ENCODE measurements at regions not wholly inside any gene's neighbourhood (a gene's known extent, or its start where the extent isn't known, plus 50 kb on each side); places are given as distances from the start of the nearest gene placed in this dataset.

DNA sequence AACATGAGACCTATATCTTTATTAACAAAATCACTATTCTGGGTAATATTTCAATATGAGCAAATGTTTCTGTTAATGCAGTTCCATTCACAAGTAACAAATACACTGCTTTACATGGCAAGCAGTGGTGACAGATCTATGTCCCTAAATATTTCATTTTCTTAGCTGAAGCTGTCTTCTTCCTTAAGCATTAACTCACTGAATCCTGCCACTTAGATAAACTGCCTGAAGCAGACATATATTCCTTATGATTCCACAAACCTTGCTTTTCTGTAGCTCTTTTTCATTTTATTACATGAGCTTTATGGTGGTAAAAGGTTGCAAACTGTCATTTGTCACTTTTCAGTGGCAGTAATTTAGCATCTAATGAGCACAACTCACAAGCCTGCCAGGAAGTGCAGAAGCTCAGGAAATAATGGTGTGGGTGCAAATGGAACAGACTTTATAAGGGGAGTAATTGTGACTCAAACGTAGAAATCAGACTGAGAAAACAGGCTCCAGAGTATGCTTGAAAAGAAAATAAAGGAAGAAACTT is 217.2 kb downstream of the XPNPEP1 start:
- ChIA-PET CTCF (interaction anchor here (1.6 kb wide), 1 partner anchor 9 kb away, joined by 4 read pairs; no protein-coding TSS in a partner anchor), POLR2A (no interaction called here)
- no peak for DNase-seq (ENCODE audit: extremely low spot score)
- TF ChIP-seq, protein P1, sequence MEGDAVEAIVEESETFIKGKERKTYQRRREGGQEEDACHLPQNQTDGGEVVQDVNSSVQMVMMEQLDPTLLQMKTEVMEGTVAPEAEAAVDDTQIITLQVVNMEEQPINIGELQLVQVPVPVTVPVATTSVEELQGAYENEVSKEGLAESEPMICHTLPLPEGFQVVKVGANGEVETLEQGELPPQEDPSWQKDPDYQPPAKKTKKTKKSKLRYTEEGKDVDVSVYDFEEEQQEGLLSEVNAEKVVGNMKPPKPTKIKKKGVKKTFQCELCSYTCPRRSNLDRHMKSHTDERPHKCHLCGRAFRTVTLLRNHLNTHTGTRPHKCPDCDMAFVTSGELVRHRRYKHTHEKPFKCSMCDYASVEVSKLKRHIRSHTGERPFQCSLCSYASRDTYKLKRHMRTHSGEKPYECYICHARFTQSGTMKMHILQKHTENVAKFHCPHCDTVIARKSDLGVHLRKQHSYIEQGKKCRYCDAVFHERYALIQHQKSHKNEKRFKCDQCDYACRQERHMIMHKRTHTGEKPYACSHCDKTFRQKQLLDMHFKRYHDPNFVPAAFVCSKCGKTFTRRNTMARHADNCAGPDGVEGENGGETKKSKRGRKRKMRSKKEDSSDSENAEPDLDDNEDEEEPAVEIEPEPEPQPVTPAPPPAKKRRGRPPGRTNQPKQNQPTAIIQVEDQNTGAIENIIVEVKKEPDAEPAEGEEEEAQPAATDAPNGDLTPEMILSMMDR (IDR thresholded peaks at IDR 0.05; ENCODE audit: control extremely low read depth, extremely low read depth, low read depth, missing control alignments), result no peak

DNA sequence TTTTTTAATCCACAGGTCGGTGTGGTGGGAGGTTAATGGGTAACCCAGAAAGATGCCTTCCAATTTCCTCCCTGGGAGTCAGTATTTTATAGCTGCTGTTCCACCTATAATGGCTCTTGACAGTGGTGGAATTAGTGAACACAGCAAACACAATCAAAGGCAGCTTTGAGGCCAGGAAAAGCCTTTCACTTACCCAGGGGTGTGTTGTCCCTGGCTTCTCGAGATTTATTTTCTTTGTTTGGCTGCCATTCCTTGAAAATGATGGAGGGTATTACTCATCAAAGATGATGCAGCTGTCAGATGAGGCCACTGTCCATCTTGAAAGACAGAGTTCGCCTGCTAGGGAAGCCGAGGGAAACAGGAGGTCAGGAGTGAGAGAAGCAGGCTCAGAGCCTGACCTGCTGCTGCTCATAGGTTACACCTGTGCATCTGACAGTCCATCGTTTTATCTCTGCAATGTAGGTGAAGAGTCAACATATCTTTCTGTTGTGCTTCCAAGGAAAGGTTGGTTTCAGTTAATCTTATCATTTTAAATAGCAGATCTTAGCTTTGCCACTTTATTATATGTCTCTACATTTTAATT is 221.6 kb downstream of the XPNPEP1 start:
- ChIA-PET POLR2A (no interaction called here), CTCF (no interaction called here)
- no peak for DNase-seq (ENCODE audit: extremely low spot score)
- TF ChIP-seq, protein P1 (IDR thresholded peaks at IDR 0.05; ENCODE audit: control extremely low read depth, extremely low read depth, low read depth, missing control alignments), result no peak

DNA sequence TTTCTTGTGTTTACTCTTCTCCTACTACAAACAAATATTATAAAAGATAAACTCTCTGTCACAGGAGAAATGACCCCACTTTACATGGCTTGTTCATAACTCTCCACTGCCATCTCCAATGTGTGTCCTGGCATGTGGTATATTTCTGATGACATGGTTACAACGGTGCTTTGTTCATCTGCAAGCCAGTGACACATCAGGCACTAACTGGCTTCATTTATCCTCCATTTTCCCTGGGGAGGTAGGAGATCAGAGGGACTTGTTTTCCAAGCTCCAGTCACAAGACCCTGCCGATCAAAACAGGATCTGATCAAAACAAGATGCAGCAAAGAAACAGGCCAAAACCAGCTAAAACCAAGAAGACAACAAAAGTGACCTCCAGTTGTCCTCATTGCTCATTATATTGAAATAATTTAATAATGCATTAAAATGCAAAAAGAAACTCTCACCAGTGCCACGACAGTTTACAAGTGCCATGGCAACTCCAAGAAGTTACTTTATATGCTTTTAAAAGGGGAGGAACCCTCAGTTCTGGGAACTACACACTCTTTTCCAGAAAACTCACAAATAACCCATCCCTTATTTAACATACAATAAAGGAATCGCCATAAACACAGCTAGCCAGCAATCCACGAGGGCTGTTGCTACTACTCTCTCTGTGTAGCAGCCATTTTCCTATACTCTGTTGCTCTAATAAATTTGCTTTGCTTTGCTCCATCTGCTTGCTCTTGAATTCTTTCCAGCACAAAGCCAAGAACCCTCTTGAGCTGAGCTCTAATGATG is 224.2 kb downstream of the XPNPEP1 start:
- TF ChIP-seq, protein P1 (IDR thresholded peaks at IDR 0.05; ENCODE audit: control extremely low read depth, extremely low read depth, low read depth, missing control alignments), result no peak
- CTCF ChIA-PET, result no interaction called here
- POLR2A ChIA-PET, result interaction anchor here (0.6 kb wide), 1 partner anchor 13 kb away, joined by 4 read pairs; no protein-coding TSS in a partner anchor
- no peak for DNase-seq (ENCODE audit: extremely low spot score)

DNA sequence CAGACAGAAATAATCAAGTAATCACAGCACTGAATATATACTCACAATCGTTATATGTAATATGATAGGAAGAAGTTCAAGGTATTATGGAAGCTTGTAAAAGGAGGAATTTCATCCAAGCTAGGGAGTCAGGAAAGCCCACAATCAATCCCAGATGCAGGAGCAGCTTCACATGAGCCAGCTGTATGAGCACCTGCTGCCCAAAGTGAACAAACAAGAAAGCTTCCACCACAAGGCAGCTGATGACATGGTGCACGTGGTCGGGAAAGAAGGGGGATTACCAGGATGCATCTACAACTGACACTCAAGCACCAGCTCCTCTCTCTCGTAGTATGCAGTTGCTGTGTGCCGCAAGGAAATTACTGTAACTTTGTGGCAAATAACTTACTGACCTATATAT is 225.2 kb downstream of the XPNPEP1 start:
- ChIA-PET POLR2A (no interaction called here), CTCF (interaction anchor here (0.9 to 1.3 kb wide), 2 partner anchors 8 to 22 kb away, joined by 3 to 4 read pairs; no protein-coding TSS in a partner anchor)
- TF ChIP-seq, protein P1 (IDR thresholded peaks at IDR 0.05; ENCODE audit: control extremely low read depth, extremely low read depth, low read depth, missing control alignments), result no peak
- DNase-seq (ENCODE audit: extremely low spot score), result no peak

DNA sequence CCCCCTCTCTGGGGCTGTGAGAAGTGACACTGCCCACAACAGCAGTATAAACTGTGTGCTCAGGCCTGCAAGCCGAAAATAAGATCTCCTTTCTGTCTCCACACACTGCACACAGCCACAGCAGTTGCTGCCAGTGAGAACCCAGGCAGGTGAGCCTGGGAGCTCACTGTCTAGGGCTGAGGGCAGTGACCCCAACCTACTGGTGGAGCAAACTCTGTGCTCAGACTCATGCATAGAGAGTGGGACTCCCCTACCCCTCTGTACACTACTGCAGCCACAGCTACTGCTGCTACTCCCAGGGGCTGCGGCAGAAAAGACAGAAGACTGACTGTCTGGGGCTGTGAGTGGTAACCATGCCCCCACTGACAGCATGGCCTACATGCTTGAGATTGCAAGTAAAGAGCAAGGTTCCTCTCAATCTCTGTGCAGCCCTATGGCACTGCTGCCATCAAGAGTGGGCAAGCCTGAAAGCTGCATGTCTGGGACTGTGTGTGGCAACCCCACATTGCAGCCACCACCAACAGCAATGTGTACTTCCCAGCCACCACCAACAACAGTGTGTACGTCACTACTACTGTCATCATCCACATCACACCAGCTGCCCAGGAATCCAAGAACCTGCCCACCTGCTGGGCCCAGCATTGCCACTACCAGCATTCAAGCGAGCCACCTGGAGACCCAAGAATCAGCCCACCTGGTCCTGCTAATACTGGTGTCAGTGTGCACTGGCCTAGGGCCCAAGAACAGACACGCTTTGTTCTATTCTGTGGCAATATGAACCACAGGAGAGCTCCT is 226.1 kb downstream of the XPNPEP1 start:
- POLR2A ChIA-PET, result no interaction called here
- TF ChIP-seq, protein P1 (IDR thresholded peaks at IDR 0.05; ENCODE audit: control extremely low read depth, extremely low read depth, low read depth, missing control alignments), result no peak
- CTCF ChIA-PET, result interaction anchor here (0.9 to 1.3 kb wide), 2 partner anchors 9 to 22 kb away, joined by 3 to 4 read pairs; no protein-coding TSS in a partner anchor
- no peak for DNase-seq (ENCODE audit: extremely low spot score)

DNA sequence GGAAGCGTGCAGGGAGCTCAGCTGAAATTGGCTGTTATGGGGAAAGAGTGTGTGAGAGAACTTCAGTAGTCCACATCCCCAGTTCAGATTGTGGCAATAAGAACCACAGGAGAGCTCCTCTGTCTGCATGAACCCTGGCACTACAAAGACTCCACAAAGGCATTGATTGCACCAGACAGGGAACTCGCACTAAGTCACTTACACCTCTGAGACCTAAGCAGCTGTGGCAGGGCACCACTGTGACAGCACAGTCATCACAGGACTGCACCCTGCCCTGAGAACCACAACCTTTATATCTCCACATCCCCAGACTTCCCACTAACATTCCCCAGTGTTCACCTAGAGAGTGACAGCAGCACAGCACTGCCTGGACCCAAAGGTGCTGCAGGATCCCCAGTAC is 226.8 kb downstream of the XPNPEP1 start:
- TF ChIP-seq, protein P1 (IDR thresholded peaks at IDR 0.05; ENCODE audit: control extremely low read depth, extremely low read depth, low read depth, missing control alignments), result no peak
- CTCF ChIA-PET, result no interaction called here
- no peak for DNase-seq (ENCODE audit: extremely low spot score)
- POLR2A ChIA-PET, result no interaction called here

All from GM10248 (cell line).